CD14-positive monocyte (primary cell): ENCODE measurements at regions not wholly inside any gene's neighbourhood (a gene's known extent, or its start where the extent isn't known, plus 50 kb on each side); places are given as distances from the start of the nearest gene placed in this dataset.

ENCODE experiments used
- DNase-seq, 3 donors: peaks; one replicate each; pipeline ENCODE4 v3.0.0-alpha.2; 2011 to 2022
- H2AFZ ChIP-seq: 2 replicates; pipeline ENCODE4 v1.6.0; 2012; ENCODE audit warnings: mild to moderate bottlenecking, low read depth, low read length, inconsistent platforms; ENCODE audit not compliant: insufficient read depth, poor library complexity, severe bottlenecking
- H3K27ac ChIP-seq, 2 donors: 1 replicate in 1 of 2; 2 replicates in 1 of 2; pipeline ENCODE4 v1.5.1; 2012 to 2013; ENCODE audit warnings: low read length in 2 of 2, control low read depth in 1 of 2, inconsistent platforms in 1 of 2, low read depth in 1 of 2, mild to moderate bottlenecking in 1 of 2
- H3K27me3 ChIP-seq, 2 donors: one replicate each; pipeline versions ENCODE4 v1.6.0 to v1.6.1; 2011 to 2013; ENCODE audit warnings: low read length in 2 of 2; ENCODE audit not compliant: control insufficient read depth in 2 of 2, insufficient read depth in 2 of 2
- H3K36me3 ChIP-seq, 2 donors: replicated peaks in 1 of 2; 1 replicate in 1 of 2; 2 replicates in 1 of 2; pipeline versions ENCODE4 v1.5.1 to v1.6.1; 2012 to 2013; ENCODE audit warnings: low read length in 2 of 2, control low read depth in 1 of 2, inconsistent platforms in 1 of 2, mild to moderate bottlenecking in 1 of 2; ENCODE audit not compliant: insufficient read depth in 2 of 2, control insufficient read depth in 1 of 2
- H3K4me1 ChIP-seq, 2 donors: 1 replicate in 1 of 2; 2 replicates in 1 of 2; pipeline versions ENCODE4 v1.5.1 to v1.6.1; 2012 to 2013; ENCODE audit warnings: low read length in 2 of 2, control low read depth in 1 of 2, inconsistent platforms in 1 of 2, mild to moderate bottlenecking in 1 of 2, moderate library complexity in 1 of 2; ENCODE audit not compliant: insufficient read depth in 2 of 2, control insufficient read depth in 1 of 2
- H3K4me2 ChIP-seq: replicated peaks from 2 replicates; pipeline ENCODE3; 2012; ENCODE audit warnings: low read length, moderate library complexity, mild to moderate bottlenecking; ENCODE audit not compliant: poor library complexity, severe bottlenecking; ENCODE audit errors: extremely low read depth
- H3K4me3 ChIP-seq, 3 experiments: fragments of 200-600 bp in 1 of 3; sonication (generic) in 1 of 3; replicated peaks in 1 of 3; 1 replicate in 2 of 3; 2 replicates in 1 of 3; pipeline ENCODE4 v1.5.1; 2011 to 2013; ENCODE audit warnings: low read length in 3 of 3, mild to moderate bottlenecking in 3 of 3, control low read depth in 2 of 3, low read depth in 2 of 3, inconsistent platforms in 1 of 3, moderate library complexity in 1 of 3
- H3K79me2 ChIP-seq: 2 replicates; pipeline ENCODE4 v1.6.0; 2012; ENCODE audit warnings: mild to moderate bottlenecking, control low read depth, inconsistent platforms, low read length, moderate library complexity; ENCODE audit not compliant: insufficient read depth
- H3K9ac ChIP-seq: 2 replicates; pipeline ENCODE4 v1.6.0; 2017; ENCODE audit warnings: low read length, mild to moderate bottlenecking; ENCODE audit not compliant: insufficient read depth, poor library complexity, severe bottlenecking
- H3K9me3 ChIP-seq, 2 donors: replicated peaks in 1 of 2; 1 replicate in 1 of 2; 2 replicates in 1 of 2; pipeline versions ENCODE4 v1.5.1 to v1.6.1; 2012 to 2013; ENCODE audit warnings: low read length in 2 of 2, control low read depth in 1 of 2; ENCODE audit not compliant: control insufficient read depth in 1 of 2, insufficient read depth in 1 of 2
- H4K20me1 ChIP-seq: 2 replicates; pipeline ENCODE4 v1.6.0; 2012; ENCODE audit warnings: mild to moderate bottlenecking, low read length, control low read depth, moderate library complexity; ENCODE audit not compliant: insufficient read depth
- H3K27ac Mint-ChIP-seq, 7 donors: one replicate each; pipeline ENCODE4 v1.8.0; 2020; ENCODE audit warnings: mild to moderate bottlenecking in 7 of 7, mixed read lengths in 7 of 7, moderate library complexity in 6 of 7, inconsistent platforms in 2 of 7
- H3K27me3 Mint-ChIP-seq, 3 donors: one replicate each; pipeline ENCODE4 v1.8.0; 2021 to 2022; ENCODE audit warnings: low read depth in 3 of 3, mild to moderate bottlenecking in 3 of 3, mixed read lengths in 3 of 3, moderate library complexity in 3 of 3, inconsistent platforms in 1 of 3
- H3K36me3 Mint-ChIP-seq, 2 donors: one replicate each; pipeline ENCODE4 v1.8.0; 2020; ENCODE audit warnings: mixed read lengths in 2 of 2, inconsistent platforms in 1 of 2, mild to moderate bottlenecking in 1 of 2
- H3K4me1 Mint-ChIP-seq: one replicate; pipeline ENCODE4 v1.8.0; 2020; ENCODE audit warnings: mild to moderate bottlenecking, mixed read lengths
- H3K4me3 Mint-ChIP-seq, 2 donors: one replicate each; pipeline ENCODE4 v1.8.0; 2020; ENCODE audit warnings: mild to moderate bottlenecking in 2 of 2, mixed read lengths in 2 of 2, moderate library complexity in 1 of 2
- H3K9me3 Mint-ChIP-seq, 7 donors: one replicate each; pipeline ENCODE4 v1.8.0; 2020 to 2022; ENCODE audit warnings: mixed read lengths in 7 of 7, mild to moderate bottlenecking in 6 of 7, moderate library complexity in 6 of 7, inconsistent platforms in 2 of 7
- CTCF ChIP-seq: fragments of 200-600 bp; IDR thresholded peaks from one replicate; pipeline ENCODE4 v1.8.0; 2022; ENCODE audit warnings: antibody characterized with exemption, mild to moderate bottlenecking
- WGBS: methylation state at CpG from one replicate; pipeline ENCODE4 v1.1.5; 2013; ENCODE audit warnings: missing lambda C conversion rate; ENCODE audit not compliant: insufficient coverage; 5-methylcytosine and 5-hydroxymethylcytosine counted together
- intact Hi-C, 2 donors: fragments of 100-400 bp; cut with micrococcal nuclease; formaldehyde crosslinking; loops; one replicate each; pipeline versions ENCODE4 v1.15.0 to v1.15.1; 2023

GRCh38 chr2:129190494-129190893 is 789.0 kb upstream of the RAB6C start:
- H3K4me1 ChIP-seq = no peaks in the 10 kb centered on the region
- DNase-seq = no peak
- H4K20me1 ChIP-seq = no peaks in the 10 kb centered on the region
- no peak overlapping the region for H2AFZ ChIP-seq
- Mint-ChIP-seq H3K4me3 (no peak overlapping the region), H3K36me3 (no peaks in the 10 kb centered on the region), H3K4me1 (no peaks in the 10 kb centered on the region), H3K27ac (no peak overlapping the region), H3K27me3 (peaks cover 0 to 10% (median 3%) of the 10 kb centered on the region in 3 donors), H3K9me3 (peaks cover 0 to 3% (median 0%) of the 10 kb centered on the region in 7 donors)
- H3K4me2 ChIP-seq = no peak overlapping the region
- no peaks in the 10 kb centered on the region for H3K36me3 ChIP-seq
- no peak overlapping the region for H3K4me3 ChIP-seq
- no peaks in the 10 kb centered on the region for H3K79me2 ChIP-seq
- no peaks in the 10 kb centered on the region for H3K9me3 ChIP-seq
- intact Hi-C loops = no loop called here
- TF ChIP-seq CTCF = no peak
- H3K27ac ChIP-seq = no peak overlapping the region
- H3K9ac ChIP-seq = no peak overlapping the region
- H3K27me3 ChIP-seq = no peaks in the 10 kb centered on the region
- WGBS = 100% methylated on average over 5 of the region's 6 CpGs

DNA sequence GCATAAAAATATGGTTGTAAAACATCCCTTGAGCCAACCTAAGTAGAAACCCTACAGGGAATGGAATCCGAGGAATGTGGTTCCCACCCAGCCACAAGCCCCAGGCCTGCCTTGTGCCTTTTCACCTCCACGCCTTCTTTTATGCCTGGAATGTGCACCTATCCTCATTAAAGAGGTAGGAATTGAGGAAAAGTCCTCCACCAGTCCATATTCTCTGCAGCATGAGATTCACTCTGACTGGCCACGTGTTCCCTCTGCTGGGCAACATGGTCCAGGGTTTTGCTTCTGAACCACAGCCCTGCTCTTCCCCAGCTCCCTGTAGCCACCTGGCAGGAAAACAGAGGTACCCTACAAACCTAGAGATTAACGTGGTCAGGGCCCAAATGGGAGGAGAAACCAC is 787.9 kb upstream of the RAB6C start:
- no peaks in the 10 kb centered on the region for H3K27me3 ChIP-seq
- H4K20me1 ChIP-seq = no peaks in the 10 kb centered on the region
- Mint-ChIP-seq H3K4me3 (no peak overlapping the region), H3K27ac (peak overlapping the region in 1 of 7 donors; percentile 68), H3K36me3 (no peaks in the 10 kb centered on the region), H3K27me3 (peaks cover 0 to 12% (median 3%) of the 10 kb centered on the region in 3 donors), H3K4me1 (no peaks in the 10 kb centered on the region), H3K9me3 (peaks cover 0 to 3% (median 0%) of the 10 kb centered on the region in 7 donors)
- no peak overlapping the region for H3K27ac ChIP-seq
- intact Hi-C loops = no loop called here
- H3K36me3 ChIP-seq = no peaks in the 10 kb centered on the region
- no peak for TF ChIP-seq CTCF
- H3K4me2 ChIP-seq = no peak overlapping the region
- WGBS = 93% methylated on average over 3 of the region's 4 CpGs
- H3K9me3 ChIP-seq = no peaks in the 10 kb centered on the region
- H3K9ac ChIP-seq = no peak overlapping the region
- no peaks in the 10 kb centered on the region for H3K4me1 ChIP-seq
- no peak overlapping the region for H2AFZ ChIP-seq
- no peak for DNase-seq
- H3K4me3 ChIP-seq = no peak overlapping the region
- H3K79me2 ChIP-seq = no peaks in the 10 kb centered on the region
